Keratinocyte (primary cell): ENCODE measurements at regions not wholly inside any gene's neighbourhood (a gene's known extent, or its start where the extent isn't known, plus 50 kb on each side); places are given as distances from the start of the nearest gene placed in this dataset.

Experiments used
- CTCF ChIP-seq, 3 experiments: IDR thresholded peaks in 1 of 3; conservative IDR thresholded peaks in 1 of 3; optimal IDR thresholded peaks in 1 of 3; 2 replicates in 2 of 3; 3 replicates in 1 of 3; pipeline versions ENCODE3 to v1.5.1; 2011; ENCODE audit warnings: low read length in 3 of 3, mild to moderate bottlenecking in 3 of 3, moderate library complexity in 2 of 3, control low read depth in 1 of 3, inconsistent platforms in 1 of 3; ENCODE audit not compliant: insufficient read depth in 2 of 3; ENCODE audit errors: extremely low read depth in 1 of 3
- EZH2 ChIP-seq: IDR thresholded peaks from one replicate; pipeline ENCODE4 v1.6.1; 2012; ENCODE audit warnings: inconsistent platforms, mild to moderate bottlenecking, low read length, moderate library complexity

- peak in 2 of 3 experiments; percentile 24 to 25 for TF ChIP-seq CTCF (optimal IDR thresholded peaks at IDR 0.05 in 1 of 3, IDR thresholded peaks at IDR 0.05 in 1 of 3, conservative IDR thresholded peaks at IDR 0.05 in 1 of 3; ENCODE audit: extremely low read depth in 1 of 3, insufficient read depth in 2 of 3, low read length in 3 of 3)
- no peak for TF ChIP-seq EZH2
Measured at GRCh38 chr4:60865273-60865672, 334.9 kb upstream of the ADGRL3 start.
